Heart left ventricle (tissue), 16 donors: ENCODE measurements at regions not wholly inside any gene's neighbourhood (a gene's known extent, or its start where the extent isn't known, plus 50 kb on each side); places are given as distances from the start of the nearest gene placed in this dataset.

Experiments used
- ATAC-seq, 4 donors: fragments of 200-7000 bp; cut with Tn5 transposase; one replicate each; pipeline ENCODE4 v1.9.1; 2020 to 2022; ENCODE audit warnings: moderate library complexity in 4 of 4, mild to moderate bottlenecking in 3 of 4, moderate number of reproducible peaks in 1 of 4
- DNase-seq, 5 donors: peaks; one replicate each; pipeline ENCODE4 v3.0.0-alpha.2; 2020
- H3K27ac ChIP-seq, 12 donors: fragments of 200-600 bp; sonication (generic) in 4 of 12; one replicate each; pipeline versions ENCODE4 v1.5.0 to v1.8.0; 2016 to 2022; ENCODE audit warnings: mild to moderate bottlenecking in 2 of 12
- H3K27me3 ChIP-seq, 9 donors: fragments of 200-600 bp; sonication (generic) in 2 of 9; one replicate each; pipeline versions ENCODE4 v1.5.1 to v1.8.0; 2016 to 2022; ENCODE audit warnings: mild to moderate bottlenecking in 3 of 9
- H3K36me3 ChIP-seq, 9 donors: fragments of 200-600 bp; sonication (generic) in 2 of 9; one replicate each; pipeline versions ENCODE4 v1.5.0 to v1.8.0; 2018 to 2022; ENCODE audit warnings: mild to moderate bottlenecking in 2 of 9
- H3K4me1 ChIP-seq, 12 donors: fragments of 200-600 bp; sonication (generic) in 4 of 12; one replicate each; pipeline versions ENCODE4 v1.5.0 to v1.8.0; 2016 to 2022; ENCODE audit warnings: mild to moderate bottlenecking in 3 of 12
- H3K4me3 ChIP-seq, 12 donors: fragments of 200-600 bp; sonication (generic) in 4 of 12; one replicate each; pipeline versions ENCODE4 v1.5.0 to v1.8.0; 2017 to 2022; ENCODE audit warnings: mild to moderate bottlenecking in 9 of 12, moderate library complexity in 4 of 12
- H3K9me3 ChIP-seq, 12 donors: fragments of 200-600 bp; sonication (generic) in 4 of 12; one replicate each; pipeline versions ENCODE4 v1.5.0 to v1.8.0; 2016 to 2022; ENCODE audit warnings: mild to moderate bottlenecking in 1 of 12
- CTCF ChIP-seq, 12 donors: fragments of 200-600 bp; sonication (generic) in 4 of 12; IDR thresholded peaks; one replicate each; pipeline versions ENCODE4 v1.5.0 to v1.8.0; 2018 to 2022; ENCODE audit warnings: antibody characterized with exemption in 12 of 12, mild to moderate bottlenecking in 5 of 12
- POLR2A ChIP-seq, 2 donors: fragments of 450-650 bp; IDR thresholded peaks; one replicate each; pipeline ENCODE4 v1.6.1; 2017; ENCODE audit warnings: antibody characterized with exemption in 2 of 2, mild to moderate bottlenecking in 2 of 2, moderate library complexity in 2 of 2
- WGBS, 4 donors: extraction: QIAGEN DNeasy Blood & Tissue Kit in 2 of 4; methylation state at CpG; one replicate each; pipeline versions ENCODE4 v1.1.5 to v1.1.7; 2013 to 2018; 5-methylcytosine and 5-hydroxymethylcytosine counted together
- intact Hi-C, 10 donors: fragments of 100-400 bp; cut with DNase I; formaldehyde crosslinking; loops; one replicate each; pipeline versions ENCODE4 v1.11.1 to v1.14.2; 2022
- donor health status: ischemic (EF 13 %, LVEDD 7.1; RV severe dilation, severe dysfunction).
- donor health status: healthy with polysubstance abuse.
- donor health status: DM: no; HTN: yes; CAD: no.
- donor health status: DM: no; HTN: no; CAD: no.
- donor health status: ischemic (EF 25% LVEDD 6.9; RV normal size, moderate dysfunction).
- donor health status: ischemic (EF 25% LVEDD 5.7; RV mildly dilated, moderate dysfunction).
- donor health status: healthy.
- donor health status: DM: yes; HTN: yes; CAD: no.
- donor health status: ischemic (EF 35%, LVEDD 5.7; RV mildly dilated, moderate dysfunction).
- donor health status: nonischemic (EF 11% LVEDD 7.7; RV severe dilation, severe dysfunction).
- donor health status: DM: yes; HTN: yes; CAD: no.
- donor health status: PGD.
- donor health status: ischemic (EF 29% LVEDD 5.4; RV normal size, mild dysfunction).
- donor health status: nonischemic (EF 23%, LVEDD 6.1; RV moderate dilation, normal function).

GRCh38 chr10:105597312-105597711 is 956.2 kb downstream of the SORCS3 start:
- Histone ChIP-seq H3K36me3 (no peaks in the 10 kb centered on the region), H3K27me3 (no peaks in the 10 kb centered on the region), H3K27ac (no peak overlapping the region), H3K4me3 (no peak overlapping the region), H3K4me1 (no peaks in the 10 kb centered on the region), H3K9me3 (peaks cover 0 to 2% (median 0%) of the 10 kb centered on the region in 12 donors)
- WGBS, 4 donors: 80 to 88% (median 86%) methylated on average over 1 of the region's 1 CpG
- intact Hi-C loops: no loop called here
- DNase-seq (no peak), ATAC-seq (no peak)
- TF ChIP-seq POLR2A (IDR thresholded peaks at IDR 0.05): no peak
- no peak for TF ChIP-seq CTCF (IDR thresholded peaks at IDR 0.05)

- no peaks in the 10 kb centered on the region for H3K27me3 ChIP-seq
- intact Hi-C loops: no loop called here
- TF ChIP-seq CTCF (IDR thresholded peaks at IDR 0.05) (no peak), POLR2A (IDR thresholded peaks at IDR 0.05) (no peak)
- H3K9me3 ChIP-seq: no peaks in the 10 kb centered on the region
- H3K4me3 ChIP-seq: no peak overlapping the region
- no peak for DNase-seq
- H3K36me3 ChIP-seq: no peaks in the 10 kb centered on the region
- 61 to 82% (median 69%) methylated on average over 3 of the region's 3 CpGs for WGBS, 4 donors
- H3K27ac ChIP-seq: no peak overlapping the region
- no peak for ATAC-seq
- no peaks in the 10 kb centered on the region for H3K4me1 ChIP-seq
Observed at GRCh38 chr10:105596749-105597148, 955.7 kb downstream of the SORCS3 start.

- ATAC-seq: no peak
- H3K27me3 ChIP-seq: no peaks in the 10 kb centered on the region
- intact Hi-C loops: no loop called here
- no peaks in the 10 kb centered on the region for H3K4me1 ChIP-seq
- TF ChIP-seq CTCF (IDR thresholded peaks at IDR 0.05): no peak
- TF ChIP-seq POLR2A (IDR thresholded peaks at IDR 0.05): no peak
- no peaks in the 10 kb centered on the region for H3K9me3 ChIP-seq
- H3K27ac ChIP-seq: no peak overlapping the region
- DNase-seq: no peak
- H3K36me3 ChIP-seq: no peaks in the 10 kb centered on the region
- 77 to 81% (median 79%) methylated on average over 2 of the region's 2 CpGs for WGBS, 4 donors
- H3K4me3 ChIP-seq: no peak overlapping the region
Observed at GRCh38 chr10:105594296-105594695, 953.2 kb downstream of the SORCS3 start.

GRCh38 chr10:105592468-105592867 is 951.4 kb downstream of the SORCS3 start:
- DNase-seq (no peak), ATAC-seq (no peak)
- no peak for TF ChIP-seq POLR2A (IDR thresholded peaks at IDR 0.05)
- TF ChIP-seq CTCF (IDR thresholded peaks at IDR 0.05): no peak
- WGBS, 4 donors: 88 to 93% (median 90%) methylated on average over 1 of the region's 1 CpG
- Histone ChIP-seq H3K27ac (no peak overlapping the region), H3K27me3 (no peaks in the 10 kb centered on the region), H3K4me1 (no peaks in the 10 kb centered on the region), H3K36me3 (no peaks in the 10 kb centered on the region), H3K9me3 (no peaks in the 10 kb centered on the region), H3K4me3 (no peak overlapping the region)
- intact Hi-C loops: no loop called here
